Hematopoietic multipotent progenitor cell treated with erythropoietin and hydrocortisone succinate and interleukin-3 and kit ligand, for 15 days (in vitro differentiated cells): ENCODE measurements at regions not wholly inside any gene's neighbourhood (a gene's known extent, or its start where the extent isn't known, plus 50 kb on each side); places are given as distances from the start of the nearest gene placed in this dataset.

Experiments
- DNase-seq: peaks from one replicate; pipeline ENCODE4 v3.0.0-alpha.2; 2015; ENCODE audit warnings: low spot score

DNA sequence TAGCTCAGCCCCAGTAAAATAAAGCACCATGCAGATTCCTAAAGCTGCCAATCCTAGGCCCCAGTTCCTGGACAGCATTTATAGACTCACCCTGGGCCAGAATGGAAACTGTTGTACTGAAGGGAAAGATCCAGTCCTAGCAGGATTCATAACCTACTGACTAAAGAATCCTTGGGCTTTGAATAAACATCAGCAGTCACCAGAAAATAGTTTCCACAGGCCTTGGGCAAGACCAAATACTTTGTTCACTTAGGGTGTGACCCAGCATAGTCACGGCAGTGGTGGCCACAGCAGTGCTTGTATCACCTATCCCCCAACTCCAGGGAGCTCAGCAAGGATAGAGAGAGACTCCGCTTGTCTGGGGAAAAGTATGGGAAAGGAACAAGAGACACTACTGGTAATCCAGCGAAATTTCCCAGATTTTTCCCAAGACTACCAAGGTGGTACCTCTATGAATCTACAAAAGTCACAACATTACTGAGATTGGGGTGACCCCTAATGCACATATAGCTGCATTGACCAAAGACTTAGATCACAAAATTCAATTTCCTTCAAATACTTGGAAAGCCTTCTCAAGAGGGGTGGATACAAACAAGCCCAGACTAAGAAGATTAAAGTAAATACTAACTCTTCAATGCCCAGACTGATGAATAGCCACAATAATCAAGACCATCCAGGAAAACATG is 748.1 kb upstream of the LRATD1 start:
- no peak for DNase-seq

- no peak for DNase-seq
Measured at GRCh38 chr2:13901526-13901925, 731.0 kb upstream of the LRATD1 start.

- DNase-seq = no peak
Measured at GRCh38 chr2:13905831-13906230, 726.7 kb upstream of the LRATD1 start.

GRCh38 chr2:13916066-13916465 is 716.5 kb upstream of the LRATD1 start:
- no peak for DNase-seq

DNA sequence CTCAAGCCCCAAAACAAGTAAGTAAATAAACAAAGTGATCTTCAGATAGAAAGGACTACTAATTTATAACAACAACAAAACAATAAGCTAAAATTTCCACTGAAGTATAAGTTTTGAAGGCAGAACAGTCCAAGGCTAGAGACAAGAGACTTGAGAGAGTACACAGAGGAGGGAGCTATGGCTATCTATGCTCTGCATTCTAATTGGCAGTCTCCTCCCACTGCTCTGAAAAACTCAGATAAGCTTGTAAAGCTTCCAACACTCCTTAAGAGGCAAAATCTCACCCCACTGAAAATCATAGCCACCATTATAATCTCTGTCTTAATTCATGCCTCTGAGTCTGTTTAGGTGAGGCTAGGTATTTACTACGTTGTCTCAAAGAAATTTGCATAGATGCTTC is 714.6 kb upstream of the LRATD1 start:
- no peak for DNase-seq

GRCh38 chr2:13919981-13920382 is 712.5 kb upstream of the LRATD1 start:
- no peak for DNase-seq

GRCh38 chr2:13921245-13921644 is 711.3 kb upstream of the LRATD1 start:
- no peak for DNase-seq

DNA sequence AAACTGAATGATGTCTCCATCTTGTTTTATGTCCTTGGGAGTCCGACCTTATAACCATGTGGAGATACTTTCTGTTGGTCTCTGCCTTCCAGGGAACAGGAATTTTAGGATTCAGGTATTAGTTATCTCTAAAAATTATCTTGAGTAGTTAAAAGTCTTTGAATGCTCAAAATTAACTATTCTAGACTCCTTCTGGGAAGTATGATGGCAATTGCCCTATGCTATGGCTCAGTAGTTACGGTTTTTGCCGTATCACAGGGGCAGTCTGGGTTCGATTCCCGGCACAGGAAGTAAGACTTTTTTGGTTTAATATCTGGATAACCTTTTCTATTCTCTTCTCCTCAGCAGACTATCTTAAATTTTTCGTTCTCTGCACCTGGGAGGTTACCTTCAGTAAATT is 708.7 kb upstream of the LRATD1 start:
- no peak for DNase-seq

GRCh38 chr2:13942111-13942510 is 690.4 kb upstream of the LRATD1 start:
- no peak for DNase-seq

DNA sequence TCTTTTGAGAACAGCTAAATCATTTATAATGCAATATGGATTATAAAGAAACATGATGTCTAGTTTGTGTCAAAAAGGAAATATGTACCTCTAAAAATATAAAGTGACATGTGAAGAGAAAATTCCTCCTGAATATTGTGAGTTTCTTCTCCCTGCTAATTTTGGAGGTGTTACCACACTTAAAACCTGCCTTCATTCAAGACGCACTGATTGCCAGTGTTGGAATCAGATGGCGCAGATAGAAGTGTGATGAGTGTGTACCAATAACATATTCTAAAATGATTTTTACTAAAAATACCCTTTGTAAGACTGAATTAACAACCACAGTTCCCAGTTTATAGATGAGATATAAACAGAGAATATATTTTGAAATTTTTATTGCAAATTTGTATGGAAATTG is 681.8 kb upstream of the LRATD1 start:
- DNase-seq = no peak

DNA sequence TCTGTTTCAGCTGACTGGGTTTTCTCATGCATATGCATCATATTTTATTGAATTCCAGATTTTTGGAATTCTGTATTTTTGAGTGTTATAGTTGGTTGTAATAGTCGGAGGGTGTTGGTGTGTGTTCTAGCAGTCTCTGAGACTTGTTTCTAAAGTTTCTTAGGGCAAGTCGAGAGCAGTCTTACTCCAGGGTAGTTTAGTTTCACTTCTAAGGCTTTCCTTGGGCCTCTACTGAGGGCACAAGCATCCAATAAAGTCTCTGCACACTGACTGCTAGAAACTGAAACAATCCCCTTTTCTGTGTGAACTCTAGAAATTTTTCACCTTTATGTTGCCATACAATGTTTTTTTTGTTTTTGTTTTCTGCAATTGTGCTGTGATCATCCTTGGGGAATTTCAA is 663.7 kb upstream of the LRATD1 start:
- no peak for DNase-seq

- no peak for DNase-seq
Measured at GRCh38 chr2:13986119-13986720, 646.3 kb upstream of the LRATD1 start.

GRCh38 chr2:13996527-13996926 is 636.0 kb upstream of the LRATD1 start:
- DNase-seq = no peak

GRCh38 chr2:14011190-14011589 is 621.3 kb upstream of the LRATD1 start:
- no peak for DNase-seq

DNA sequence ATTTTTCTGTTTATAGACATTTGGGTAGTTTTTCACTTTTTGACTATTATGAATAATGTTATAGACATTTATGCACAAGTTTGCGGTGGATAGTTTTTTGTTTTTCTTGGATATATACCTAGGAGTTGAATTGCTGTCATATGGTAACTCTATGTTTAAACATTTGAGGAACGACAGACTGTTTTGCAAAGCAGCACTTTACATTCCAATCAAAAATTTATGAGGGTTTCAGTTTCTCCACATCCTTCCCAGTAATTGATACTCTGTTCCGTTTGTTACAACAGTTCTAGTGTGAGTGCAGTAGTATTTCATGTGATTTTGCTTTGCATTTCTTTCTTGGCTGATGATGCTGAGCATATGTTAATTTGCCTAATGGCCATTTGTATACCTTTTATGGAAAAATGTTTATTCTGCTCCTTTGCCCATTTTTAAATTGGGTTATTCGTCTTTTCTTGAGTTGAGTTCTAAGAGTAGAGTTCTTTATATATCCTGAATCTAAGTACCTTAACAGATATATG is 617.3 kb upstream of the LRATD1 start:
- DNase-seq = no peak

GRCh38 chr2:14016289-14016955 is 616.1 kb upstream of the LRATD1 start:
- no peak for DNase-seq

DNA sequence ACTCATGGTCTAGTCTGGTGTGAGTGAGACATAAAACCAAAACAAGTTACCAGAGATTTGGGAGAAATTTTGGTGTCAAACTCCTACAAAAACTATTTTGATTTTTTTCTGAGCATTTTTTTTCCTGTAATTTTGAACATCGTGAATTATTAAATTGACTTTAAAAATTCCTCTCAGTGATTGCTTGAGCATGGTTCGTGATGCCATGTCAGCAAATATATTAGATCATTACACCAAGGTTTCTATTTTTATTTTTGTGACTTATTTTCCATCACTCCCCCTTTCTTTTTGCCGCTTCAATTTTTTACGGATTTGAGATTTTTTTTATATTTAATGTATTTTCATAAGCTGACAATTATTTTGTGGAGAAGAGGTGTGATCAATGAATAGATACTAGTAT is 613.9 kb upstream of the LRATD1 start:
- no peak for DNase-seq

- no peak for DNase-seq
Measured at GRCh38 chr2:14023558-14023957, 609.0 kb upstream of the LRATD1 start.

DNA sequence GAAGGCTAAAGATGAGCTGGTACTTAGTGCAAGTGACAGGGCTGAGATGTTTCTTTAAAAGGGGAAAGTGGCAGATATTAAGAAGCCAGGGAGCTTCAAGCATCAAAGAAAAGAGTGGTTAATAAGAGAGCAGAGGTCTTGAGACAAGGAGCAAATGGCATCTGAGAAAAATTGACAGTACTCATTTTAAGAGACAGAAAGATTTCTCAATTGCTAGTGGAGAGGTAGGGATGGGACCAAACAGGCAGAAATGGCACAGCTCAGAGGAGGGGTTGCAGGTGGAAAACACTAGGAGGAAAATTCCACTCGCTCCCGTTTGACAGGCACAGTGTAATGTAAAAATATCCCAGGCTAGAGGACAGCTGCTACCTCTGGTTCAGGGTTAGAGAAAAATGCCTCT is 593.4 kb upstream of the LRATD1 start:
- DNase-seq = no peak

DNA sequence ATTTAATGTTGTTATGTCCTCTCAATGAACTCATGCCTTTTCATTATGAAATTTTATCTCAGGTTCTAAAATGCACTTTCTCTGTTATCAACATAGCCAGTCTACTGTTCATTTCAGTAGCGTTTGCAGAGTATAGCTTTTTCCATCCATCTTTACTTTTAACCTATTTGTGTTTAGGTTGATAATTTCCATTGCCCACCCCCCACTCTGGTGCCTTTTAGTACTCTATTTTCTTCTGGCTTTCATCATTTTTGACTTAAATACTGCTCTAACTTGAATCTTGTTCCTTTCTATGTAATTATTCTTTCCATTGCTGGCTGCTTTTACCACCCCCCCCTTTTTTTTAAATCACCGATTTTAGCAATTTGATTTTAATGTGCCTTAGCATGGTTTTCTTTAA is 585.0 kb upstream of the LRATD1 start:
- DNase-seq = no peak

- DNase-seq = no peak
Measured at GRCh38 chr2:14051401-14051800, 581.1 kb upstream of the LRATD1 start.

DNA sequence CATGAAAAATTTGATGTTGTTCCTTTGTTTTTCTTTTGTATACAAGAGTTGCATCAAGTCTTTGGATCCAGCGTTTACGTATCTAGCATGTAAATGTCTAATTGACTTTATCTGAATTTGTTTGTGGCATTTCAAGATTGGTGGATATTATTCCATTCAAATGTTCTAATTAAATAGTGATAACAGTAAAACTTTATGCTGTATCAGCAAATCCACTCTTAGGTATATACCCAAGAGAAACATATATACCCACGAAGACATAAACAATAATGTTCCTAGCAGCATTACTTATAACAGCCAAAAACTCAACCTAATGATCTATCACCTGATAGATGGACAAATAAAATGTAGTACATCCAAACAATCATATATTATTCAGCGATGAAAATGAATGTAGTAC is 579.4 kb upstream of the LRATD1 start:
- DNase-seq = no peak

GRCh38 chr2:14064346-14064745 is 568.2 kb upstream of the LRATD1 start:
- no peak for DNase-seq
